Esophagus (tissue), 2 donors: ENCODE measurements at regions not wholly inside any gene's neighbourhood (a gene's known extent, or its start where the extent isn't known, plus 50 kb on each side); places are given as distances from the start of the nearest gene placed in this dataset.

Experiments
- H3K27ac ChIP-seq, 2 donors: one replicate each; pipeline ENCODE4 v1.5.1; 2013; ENCODE audit warnings: low read depth in 2 of 2, mild to moderate bottlenecking in 2 of 2, inconsistent platforms in 1 of 2, low read length in 1 of 2, moderate library complexity in 1 of 2
- H3K27me3 ChIP-seq, 2 donors: one replicate each; pipeline ENCODE4 v1.6.1; 2013; ENCODE audit warnings: low read length in 2 of 2, control low read depth in 1 of 2, mild to moderate bottlenecking in 1 of 2; ENCODE audit not compliant: insufficient read depth in 2 of 2, control insufficient read depth in 1 of 2
- H3K36me3 ChIP-seq, 2 donors: one replicate each; pipeline ENCODE4 v1.6.1; 2013; ENCODE audit warnings: low read length in 1 of 2; ENCODE audit not compliant: control insufficient read depth in 2 of 2, insufficient read depth in 2 of 2
- H3K4me1 ChIP-seq, 2 donors: one replicate each; pipeline ENCODE4 v1.6.1; 2013; ENCODE audit warnings: low read length in 1 of 2; ENCODE audit not compliant: control insufficient read depth in 2 of 2, insufficient read depth in 2 of 2
- H3K4me3 ChIP-seq, 2 donors: one replicate each; pipeline ENCODE4 v1.5.1; 2013; ENCODE audit warnings: low read length in 2 of 2, mild to moderate bottlenecking in 2 of 2, low read depth in 1 of 2, moderate library complexity in 1 of 2
- H3K9me3 ChIP-seq, 2 donors: one replicate each; pipeline ENCODE4 v1.6.1; 2013; ENCODE audit warnings: mild to moderate bottlenecking in 2 of 2, low read depth in 1 of 2, low read length in 1 of 2, moderate library complexity in 1 of 2; ENCODE audit not compliant: control insufficient read depth in 2 of 2, insufficient read depth in 1 of 2
- WGBS, 2 donors: extraction: QIAGEN DNeasy Blood & Tissue Kit; methylation state at CpG; one replicate each; pipeline ENCODE4 v1.1.7; 2013; 5-methylcytosine and 5-hydroxymethylcytosine counted together
- donor health status: healthy with polysubstance abuse.
- donor health status: Bipolar disorder and iron deficiency.

DNA sequence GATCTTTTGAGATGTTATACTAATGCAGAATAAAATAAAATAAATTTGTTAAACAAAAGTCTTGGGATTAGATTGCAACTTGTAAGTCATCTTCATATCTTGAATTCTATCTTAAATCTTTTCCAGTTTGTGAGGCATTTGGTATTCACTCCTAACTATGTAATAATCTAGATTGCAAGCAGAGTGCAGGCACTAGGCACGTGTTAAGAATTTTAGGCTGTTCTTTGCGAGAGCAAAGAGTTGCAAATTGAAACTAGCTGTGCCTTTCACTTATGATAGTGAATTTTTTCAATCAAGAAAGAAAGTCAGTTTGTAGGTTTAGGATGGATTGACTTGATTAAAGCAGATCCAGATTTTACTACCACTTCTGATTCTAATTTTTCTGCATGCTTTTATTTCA lies 264.1 kb upstream of the SPRY2 start:
- no peak overlapping the region for H3K27ac ChIP-seq
- no peak overlapping the region for H3K4me3 ChIP-seq
- H3K9me3 ChIP-seq, result no peaks in the 10 kb centered on the region
- 67 to 77% methylated on average over 2 of the region's 2 CpGs for WGBS, 2 donors
- no peaks in the 10 kb centered on the region for H3K4me1 ChIP-seq
- H3K36me3 ChIP-seq, result no peaks in the 10 kb centered on the region
- no peaks in the 10 kb centered on the region for H3K27me3 ChIP-seq

DNA sequence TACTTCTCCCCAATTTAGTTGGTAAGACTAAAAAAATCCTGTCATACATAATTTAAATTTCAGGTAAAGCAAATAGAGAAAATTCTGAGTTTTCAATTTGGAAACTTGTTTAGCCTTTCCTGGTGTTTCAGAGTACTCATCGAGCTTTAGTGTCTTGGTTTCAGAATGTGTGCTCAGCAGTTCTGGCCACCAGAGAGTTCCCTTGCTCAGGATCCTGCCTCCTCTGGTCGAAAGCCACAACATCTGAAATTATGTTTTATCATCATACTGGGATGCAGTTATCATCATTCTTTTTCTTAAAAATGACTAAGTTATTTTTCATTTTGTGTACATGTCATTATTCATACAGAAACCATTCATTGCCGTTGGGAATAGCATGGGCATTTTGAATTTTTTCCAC lies 263.2 kb upstream of the SPRY2 start:
- Histone ChIP-seq H3K9me3 (no peaks in the 10 kb centered on the region), H3K27ac (no peak overlapping the region), H3K4me1 (no peaks in the 10 kb centered on the region), H3K27me3 (no peaks in the 10 kb centered on the region), H3K4me3 (no peak overlapping the region), H3K36me3 (no peaks in the 10 kb centered on the region)
- 65 to 81% methylated on average over 3 of the region's 3 CpGs for WGBS, 2 donors

DNA sequence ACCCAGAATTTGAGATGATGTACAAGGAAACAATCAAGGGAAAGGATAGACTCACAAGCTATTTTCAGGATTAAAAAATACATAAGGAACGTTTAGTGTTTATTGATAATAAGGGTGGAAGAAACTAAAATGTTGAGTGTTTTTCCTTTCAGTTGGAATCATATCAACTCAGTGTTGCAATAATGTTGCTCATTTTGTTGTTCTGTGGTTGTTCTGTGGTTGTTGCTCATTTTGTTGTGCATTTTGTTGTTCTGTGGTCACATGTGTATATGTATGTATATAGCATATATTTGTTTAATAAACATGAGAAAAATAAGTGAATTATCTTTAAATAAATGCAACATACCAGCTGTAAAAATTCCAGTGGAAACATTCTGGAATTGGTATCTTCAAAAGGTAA lies 262.4 kb upstream of the SPRY2 start:
- Histone ChIP-seq H3K27ac (no peak overlapping the region), H3K36me3 (no peaks in the 10 kb centered on the region)

DNA sequence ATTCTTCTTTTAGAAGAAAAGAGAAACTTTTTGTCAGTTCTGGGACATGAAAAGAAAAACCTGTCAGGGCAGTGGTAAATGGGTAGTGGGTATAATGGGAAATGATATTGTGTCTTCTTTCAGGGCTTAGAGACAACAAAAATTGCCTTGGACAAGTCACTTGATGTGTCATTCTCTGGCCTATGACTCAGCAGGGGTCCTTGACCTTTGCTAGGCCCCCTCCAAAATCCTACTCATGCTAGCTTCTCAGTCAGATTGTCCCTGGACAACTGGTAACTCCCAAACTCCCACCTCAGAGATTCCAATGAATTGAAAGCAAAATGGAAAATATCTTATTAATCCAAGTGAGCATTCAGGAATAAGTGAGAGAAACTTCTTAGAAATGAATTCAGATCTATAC lies 258.8 kb upstream of the SPRY2 start:
- Histone ChIP-seq H3K36me3 (no peaks in the 10 kb centered on the region), H3K9me3 (no peaks in the 10 kb centered on the region), H3K4me3 (no peak overlapping the region), H3K27me3 (no peaks in the 10 kb centered on the region), H3K4me1 (no peaks in the 10 kb centered on the region), H3K27ac (no peak overlapping the region)

More for the DNA sequence above, 262.4 kb upstream of the SPRY2 start:
- Histone ChIP-seq H3K4me1 (no peaks in the 10 kb centered on the region), H3K4me3 (no peak overlapping the region), H3K9me3 (no peaks in the 10 kb centered on the region), H3K27me3 (no peaks in the 10 kb centered on the region)
- 33 to 44% methylated on average over 1 of the region's 1 CpG for WGBS, 2 donors

DNA sequence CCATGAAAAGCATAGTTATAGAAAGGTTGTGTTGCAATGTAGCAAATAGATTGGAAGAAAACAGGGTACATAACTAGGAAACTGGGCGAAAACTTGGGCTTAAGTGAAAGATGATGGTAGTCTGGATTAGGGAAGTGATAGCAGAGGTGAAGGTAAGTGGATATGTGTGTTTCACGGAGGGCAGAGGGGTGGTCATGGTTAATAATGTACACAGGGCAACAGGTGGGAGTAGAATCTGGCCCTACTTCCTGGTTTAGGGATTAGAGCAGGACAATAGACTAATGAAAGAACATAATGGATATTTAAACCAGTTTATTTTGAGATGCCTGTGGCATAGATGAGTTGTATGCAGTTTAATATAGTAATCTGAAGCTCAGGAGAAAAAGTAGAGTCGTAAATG lies 257.3 kb upstream of the SPRY2 start:
- WGBS, 2 donors, result 84 to 88% methylated on average over 3 of the region's 3 CpGs
- Histone ChIP-seq H3K36me3 (no peaks in the 10 kb centered on the region), H3K27ac (no peak overlapping the region), H3K9me3 (no peaks in the 10 kb centered on the region), H3K4me1 (no peaks in the 10 kb centered on the region), H3K4me3 (no peak overlapping the region), H3K27me3 (no peaks in the 10 kb centered on the region)

DNA sequence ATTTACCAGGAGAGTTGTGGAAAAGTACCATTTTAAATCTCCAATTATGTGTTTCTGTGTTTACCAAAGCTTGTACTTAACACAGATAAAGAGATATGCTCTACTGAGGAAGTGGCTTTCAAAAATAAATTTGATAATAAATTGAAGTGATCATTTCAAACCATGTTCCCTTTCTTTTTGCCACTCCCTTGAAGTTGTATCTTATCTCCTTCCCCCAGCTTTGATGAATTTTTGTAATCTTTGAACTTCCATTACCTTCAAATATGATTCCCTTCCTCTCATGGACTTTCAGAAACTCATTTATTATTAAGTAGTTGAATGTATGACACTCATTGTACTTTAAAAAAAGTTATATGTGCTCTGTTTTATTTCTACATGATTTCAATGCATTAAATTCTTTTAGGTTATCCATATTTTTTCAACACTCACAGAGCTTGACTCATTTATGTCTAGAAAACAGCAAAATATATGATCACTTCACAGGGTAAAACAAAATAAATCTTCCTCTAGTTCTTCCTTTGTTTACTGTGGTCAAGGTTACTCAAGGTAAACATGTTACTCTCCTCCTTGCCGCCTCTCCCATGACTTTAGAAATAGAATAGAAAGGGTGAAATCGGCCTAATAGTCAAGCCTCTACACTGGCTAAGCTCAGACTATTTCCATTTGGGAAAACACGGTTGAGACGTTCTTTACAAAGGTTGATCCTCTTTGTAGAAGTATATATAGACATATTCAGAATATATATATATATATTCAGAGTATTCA lies 251.2 kb upstream of the SPRY2 start:
- H3K4me3 ChIP-seq, result no peak overlapping the region
- H3K36me3 ChIP-seq, result no peaks in the 10 kb centered on the region
- H3K27ac ChIP-seq, result no peak overlapping the region
- H3K27me3 ChIP-seq, result no peaks in the 10 kb centered on the region
- 80% methylated on average over 4 of the region's 4 CpGs for WGBS, 2 donors
- H3K9me3 ChIP-seq, result peaks cover 0 to 2% of the 10 kb centered on the region in 2 donors
- H3K4me1 ChIP-seq, result no peaks in the 10 kb centered on the region

DNA sequence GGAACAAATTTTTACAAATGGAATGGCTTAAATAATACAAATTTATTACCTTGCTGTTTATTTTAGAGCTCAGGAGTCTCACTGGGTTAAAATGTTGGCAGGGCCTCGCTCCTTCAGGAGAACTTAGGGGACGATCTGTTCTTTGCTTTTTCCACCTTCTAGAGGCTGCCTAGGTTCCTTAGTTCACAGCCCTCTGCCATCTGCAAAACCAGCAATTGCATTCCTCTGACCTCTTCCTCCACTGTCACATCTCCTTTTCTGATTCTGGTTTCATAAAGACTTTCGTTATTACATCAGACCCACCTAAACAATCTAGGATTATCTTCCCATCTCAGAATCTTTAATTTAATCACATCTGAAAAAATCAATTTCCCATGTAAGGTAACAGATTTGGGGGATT lies 249.6 kb upstream of the SPRY2 start:
- no peak overlapping the region for H3K27ac ChIP-seq
- H3K4me1 ChIP-seq, result no peaks in the 10 kb centered on the region
- no peak overlapping the region for H3K4me3 ChIP-seq
- H3K9me3 ChIP-seq, result peaks cover 0 to 2% of the 10 kb centered on the region in 2 donors
- H3K27me3 ChIP-seq, result no peaks in the 10 kb centered on the region
- WGBS, 2 donors, result 79 to 81% methylated on average over 3 of the region's 3 CpGs
- H3K36me3 ChIP-seq, result no peaks in the 10 kb centered on the region

DNA sequence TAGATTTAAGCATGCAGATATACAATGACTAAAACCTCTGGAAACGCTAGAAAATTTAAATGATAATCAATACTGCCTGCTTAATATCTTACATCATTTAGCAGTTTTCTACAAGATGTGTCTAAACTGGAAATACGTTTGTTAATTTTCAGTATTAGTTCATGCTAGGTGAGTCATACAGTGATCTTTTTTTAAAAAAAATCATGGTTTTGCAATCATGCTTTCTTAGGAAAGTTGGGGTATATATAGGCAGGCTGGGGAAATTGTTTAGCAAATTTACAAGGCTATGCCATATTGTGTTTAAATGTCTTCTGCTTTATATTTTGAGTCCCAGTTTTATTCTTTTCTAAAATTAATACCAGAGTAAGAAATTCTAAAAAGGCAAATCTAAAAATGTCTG lies 245.4 kb upstream of the SPRY2 start:
- H3K27ac ChIP-seq, result no peak overlapping the region
- no peak overlapping the region for H3K4me3 ChIP-seq
- H3K27me3 ChIP-seq, result no peaks in the 10 kb centered on the region
- 59 to 60% methylated on average over 2 of the region's 2 CpGs for WGBS, 2 donors
- peaks cover 0 to 2% of the 10 kb centered on the region in 2 donors for H3K9me3 ChIP-seq
- no peaks in the 10 kb centered on the region for H3K4me1 ChIP-seq
- H3K36me3 ChIP-seq, result no peaks in the 10 kb centered on the region

DNA sequence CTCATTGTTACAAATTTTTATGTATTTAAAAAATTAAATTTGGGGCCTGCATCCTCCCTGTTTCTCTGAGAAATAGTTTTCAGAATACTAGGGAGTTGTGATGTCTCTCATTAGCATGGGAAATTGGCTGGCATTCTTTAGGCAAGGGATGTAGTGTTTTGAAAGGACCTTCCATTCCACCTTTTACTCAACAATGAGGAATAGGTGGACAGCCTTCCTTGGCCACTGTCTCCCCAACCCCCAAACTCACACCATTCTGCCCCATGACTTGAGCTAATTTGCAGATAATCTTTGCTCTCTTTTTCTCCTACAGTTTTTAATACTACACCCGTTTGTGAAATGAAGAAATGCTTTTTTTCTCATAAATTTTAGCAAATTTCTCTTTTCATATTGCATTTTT lies 244.6 kb upstream of the SPRY2 start:
- WGBS, 2 donors, result 81 to 82% methylated on average over 1 of the region's 1 CpG
- H3K9me3 ChIP-seq, result peaks cover 0 to 2% of the 10 kb centered on the region in 2 donors
- no peaks in the 10 kb centered on the region for H3K4me1 ChIP-seq
- no peaks in the 10 kb centered on the region for H3K36me3 ChIP-seq
- H3K27me3 ChIP-seq, result no peaks in the 10 kb centered on the region
- H3K4me3 ChIP-seq, result no peak overlapping the region
- H3K27ac ChIP-seq, result no peak overlapping the region

DNA sequence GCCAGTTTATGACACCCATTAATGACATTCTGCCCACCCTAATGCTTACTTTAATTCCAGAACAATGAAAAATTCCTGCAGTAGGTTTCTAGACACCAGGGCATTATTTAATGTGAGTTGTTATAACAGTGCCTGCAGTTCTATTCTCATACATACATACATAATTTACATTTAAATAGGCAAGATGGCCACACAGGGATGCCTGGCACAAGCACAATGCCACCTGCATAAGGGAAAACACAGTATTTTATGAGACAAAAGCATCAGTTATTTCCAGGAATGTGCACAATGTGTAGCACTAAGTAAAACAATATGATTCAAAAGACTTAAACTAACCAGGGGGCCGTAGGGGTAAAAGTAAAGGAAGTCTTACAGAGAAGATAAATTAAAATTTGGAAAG lies 243.9 kb upstream of the SPRY2 start:
- Histone ChIP-seq H3K4me3 (no peak overlapping the region), H3K4me1 (no peaks in the 10 kb centered on the region), H3K36me3 (no peaks in the 10 kb centered on the region), H3K27me3 (no peaks in the 10 kb centered on the region), H3K27ac (no peak overlapping the region), H3K9me3 (peaks cover 0 to 2% of the 10 kb centered on the region in 2 donors)
- 78 to 83% methylated on average over 1 of the region's 1 CpG for WGBS, 2 donors
